WI38 (cell line): ENCODE measurements at regions not wholly inside any gene's neighbourhood (a gene's known extent, or its start where the extent isn't known, plus 50 kb on each side); places are given as distances from the start of the nearest gene placed in this dataset.

Experiments
- H3K4me3 ChIP-seq: 2 replicates; pipeline ENCODE4 v1.5.1; 2011; ENCODE audit warnings: low read depth, mild to moderate bottlenecking, control low read depth, low read length
- CTCF ChIP-seq: IDR thresholded peaks from 2 replicates; pipeline ENCODE4 v1.5.1; 2012; ENCODE audit warnings: low read depth, mild to moderate bottlenecking, control low read depth, low read length

GRCh38 chr4:30822911-30823551 is 102.9 kb downstream of the PCDH7 start:
- H3K4me3 ChIP-seq: no peak overlapping the region
- TF ChIP-seq CTCF: no peak

GRCh38 chr4:30825008-30825770 is 105.0 kb downstream of the PCDH7 start:
- no peak for TF ChIP-seq CTCF

GRCh38 chr4:30828264-30828926 is 108.2 kb downstream of the PCDH7 start:
- no peak overlapping the region for H3K4me3 ChIP-seq
- no peak for TF ChIP-seq CTCF

More at GRCh38 chr4:30825008-30825770, 105.0 kb downstream of the PCDH7 start:
- no peak overlapping the region for H3K4me3 ChIP-seq

- TF ChIP-seq CTCF: no peak
- no peak overlapping the region for H3K4me3 ChIP-seq
These were observed 112.5 kb downstream of the PCDH7 start for GRCh38 chr4:30832639-30833038.

- H3K4me3 ChIP-seq: no peak overlapping the region
- no peak for TF ChIP-seq CTCF
These were observed 113.0 kb downstream of the PCDH7 start for GRCh38 chr4:30833206-30833605.

- TF ChIP-seq CTCF: no peak
- H3K4me3 ChIP-seq: no peak overlapping the region
These were observed 114.9 kb downstream of the PCDH7 start for GRCh38 chr4:30835044-30835443.

- H3K4me3 ChIP-seq: no peak overlapping the region
- TF ChIP-seq CTCF: no peak
These were observed 116.1 kb downstream of the PCDH7 start for GRCh38 chr4:30836231-30836630.
